ENCODE measurements at regions not wholly inside any gene's neighbourhood (a gene's known extent, or its start where the extent isn't known, plus 50 kb on each side); places are given as distances from the start of the nearest gene placed in this dataset.

- TF ChIP-seq CHD7 (IDR thresholded peaks at IDR 0.05; ENCODE audit: insufficient replicate concordance, low read length) (no peak), TBP (IDR thresholded peaks at IDR 0.05; ENCODE audit: low read depth, low read length) (no peak)
These were observed 108.7 kb downstream of the TLR5 start (continued) for GRCh38 chr1:223034270-223034798.
